ENCODE measurements at regions not wholly inside any gene's neighbourhood (a gene's known extent, or its start where the extent isn't known, plus 50 kb on each side); places are given as distances from the start of the nearest gene placed in this dataset.

- WGBS, 2 donors: 96 to 97% methylated on average over 1 of the region's 1 CpG
- Histone ChIP-seq H3K27ac (no peak overlapping the region), H3K36me3 (no peaks in the 10 kb centered on the region), H3K9me3 (no peaks in the 10 kb centered on the region), H3K27me3 (no peaks in the 10 kb centered on the region), H3K4me1 (no peaks in the 10 kb centered on the region), H3K4me3 (replicated peaks in 1 of 3) (no peak overlapping the region)
- TF ChIP-seq, protein P1, sequence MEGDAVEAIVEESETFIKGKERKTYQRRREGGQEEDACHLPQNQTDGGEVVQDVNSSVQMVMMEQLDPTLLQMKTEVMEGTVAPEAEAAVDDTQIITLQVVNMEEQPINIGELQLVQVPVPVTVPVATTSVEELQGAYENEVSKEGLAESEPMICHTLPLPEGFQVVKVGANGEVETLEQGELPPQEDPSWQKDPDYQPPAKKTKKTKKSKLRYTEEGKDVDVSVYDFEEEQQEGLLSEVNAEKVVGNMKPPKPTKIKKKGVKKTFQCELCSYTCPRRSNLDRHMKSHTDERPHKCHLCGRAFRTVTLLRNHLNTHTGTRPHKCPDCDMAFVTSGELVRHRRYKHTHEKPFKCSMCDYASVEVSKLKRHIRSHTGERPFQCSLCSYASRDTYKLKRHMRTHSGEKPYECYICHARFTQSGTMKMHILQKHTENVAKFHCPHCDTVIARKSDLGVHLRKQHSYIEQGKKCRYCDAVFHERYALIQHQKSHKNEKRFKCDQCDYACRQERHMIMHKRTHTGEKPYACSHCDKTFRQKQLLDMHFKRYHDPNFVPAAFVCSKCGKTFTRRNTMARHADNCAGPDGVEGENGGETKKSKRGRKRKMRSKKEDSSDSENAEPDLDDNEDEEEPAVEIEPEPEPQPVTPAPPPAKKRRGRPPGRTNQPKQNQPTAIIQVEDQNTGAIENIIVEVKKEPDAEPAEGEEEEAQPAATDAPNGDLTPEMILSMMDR (IDR thresholded peaks at IDR 0.05): no peak
- no peak for TF ChIP-seq POLR2A (IDR thresholded peaks at IDR 0.05)
- no peak for DNase-seq
- intact Hi-C loops (cut with DNase I): no loop called here
These were observed 669.5 kb upstream of the TBX3 start for GRCh38 chr12:115353467-115353866.

DNA sequence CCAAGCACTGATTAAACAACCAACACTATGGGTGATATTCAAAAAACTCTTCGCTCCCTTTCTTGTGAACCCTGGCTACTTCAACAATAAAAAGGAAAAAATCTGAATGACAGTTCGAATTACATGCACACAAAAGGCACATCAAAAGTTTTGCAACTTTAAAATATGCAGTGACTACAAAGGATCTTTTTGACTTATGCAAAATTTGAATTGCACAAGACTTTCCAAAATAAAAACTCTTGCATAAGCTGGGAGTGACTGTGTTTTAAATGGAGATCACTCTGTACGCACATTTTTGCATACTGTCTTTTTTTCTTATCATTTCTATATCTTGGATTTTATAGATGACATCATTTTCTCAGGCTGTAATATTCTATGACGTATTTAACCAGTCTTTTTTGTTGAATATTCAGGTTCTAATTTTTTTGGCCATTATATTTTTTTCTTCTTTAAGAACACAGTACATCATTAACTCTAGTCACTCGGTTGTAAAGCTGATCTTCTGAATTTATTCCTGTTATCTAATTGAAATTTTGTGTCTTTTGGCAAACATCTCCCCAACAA is 667.6 kb upstream of the TBX3 start:
- intact Hi-C loops (cut with DNase I): no loop called here
- TF ChIP-seq, protein P1 (IDR thresholded peaks at IDR 0.05): no peak
- TF ChIP-seq POLR2A (IDR thresholded peaks at IDR 0.05): no peak
- H3K4me1 ChIP-seq: no peaks in the 10 kb centered on the region
- DNase-seq: no peak
- H3K27ac ChIP-seq: no peak overlapping the region
- no peaks in the 10 kb centered on the region for H3K36me3 ChIP-seq
- no peaks in the 10 kb centered on the region for H3K27me3 ChIP-seq
- 86 to 87% methylated on average over 5 of the region's 5 CpGs for WGBS, 2 donors
- H3K4me3 ChIP-seq (replicated peaks in 1 of 3): no peak overlapping the region
- H3K9me3 ChIP-seq: no peaks in the 10 kb centered on the region

DNA sequence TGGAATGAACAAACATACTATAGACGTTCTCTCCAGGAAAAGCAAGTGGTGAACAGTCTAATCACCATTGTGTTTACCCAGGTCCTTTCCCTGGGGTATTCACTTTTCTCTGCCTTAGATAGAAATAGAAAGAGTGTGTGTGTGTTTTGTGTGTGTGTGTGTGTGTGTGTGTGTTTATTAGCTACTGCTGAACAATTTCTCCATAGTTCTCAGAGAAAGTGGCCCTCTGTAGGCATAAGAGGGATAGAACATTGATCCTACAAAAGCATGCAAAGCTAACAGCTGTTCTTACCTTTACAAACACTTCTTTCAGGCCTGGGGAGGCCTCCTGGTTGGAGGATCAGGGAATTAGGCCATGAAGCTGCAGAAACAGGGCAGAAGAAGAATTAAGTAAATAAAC is 665.7 kb upstream of the TBX3 start:
- TF ChIP-seq POLR2A (IDR thresholded peaks at IDR 0.05): no peak
- TF ChIP-seq, protein P1 (IDR thresholded peaks at IDR 0.05): no peak
- Histone ChIP-seq H3K36me3 (no peaks in the 10 kb centered on the region), H3K4me1 (no peaks in the 10 kb centered on the region), H3K9me3 (no peaks in the 10 kb centered on the region), H3K27me3 (no peaks in the 10 kb centered on the region), H3K27ac (no peak overlapping the region), H3K4me3 (replicated peaks in 1 of 3) (no peak overlapping the region)
- 53 to 68% methylated on average over 1 of the region's 1 CpG for WGBS, 2 donors
- DNase-seq: no peak
- intact Hi-C loops (cut with DNase I): no loop called here

DNA sequence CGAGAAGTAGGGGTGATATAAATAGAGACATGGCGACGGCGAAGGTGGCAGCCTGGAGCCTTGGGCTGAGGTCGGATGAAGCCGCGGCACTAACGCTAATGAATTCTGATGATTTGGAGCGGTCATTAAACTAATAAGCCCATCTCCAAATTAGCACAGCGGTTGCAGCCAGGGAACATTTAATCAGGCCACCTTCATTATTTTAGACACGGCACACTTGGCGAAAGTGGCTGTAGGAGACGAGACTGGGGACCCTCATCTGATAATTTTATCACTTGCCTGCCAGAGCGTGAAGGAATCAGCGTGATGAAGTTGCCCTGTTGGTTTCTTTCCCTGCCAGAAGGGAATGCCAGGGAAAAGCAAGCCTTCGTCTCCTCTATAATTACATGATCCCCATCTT is 664.3 kb upstream of the TBX3 start:
- Histone ChIP-seq H3K9me3 (no peaks in the 10 kb centered on the region), H3K36me3 (no peaks in the 10 kb centered on the region), H3K4me3 (replicated peaks in 1 of 3) (no peak overlapping the region), H3K27ac (no peak overlapping the region), H3K27me3 (no peaks in the 10 kb centered on the region), H3K4me1 (no peaks in the 10 kb centered on the region)
- intact Hi-C loops (cut with DNase I): no loop called here
- DNase-seq: no peak
- WGBS, 2 donors: 90 to 91% methylated on average over 16 of the region's 16 CpGs
- no peak for TF ChIP-seq POLR2A (IDR thresholded peaks at IDR 0.05)
- TF ChIP-seq, protein P1 (IDR thresholded peaks at IDR 0.05): no peak

DNA sequence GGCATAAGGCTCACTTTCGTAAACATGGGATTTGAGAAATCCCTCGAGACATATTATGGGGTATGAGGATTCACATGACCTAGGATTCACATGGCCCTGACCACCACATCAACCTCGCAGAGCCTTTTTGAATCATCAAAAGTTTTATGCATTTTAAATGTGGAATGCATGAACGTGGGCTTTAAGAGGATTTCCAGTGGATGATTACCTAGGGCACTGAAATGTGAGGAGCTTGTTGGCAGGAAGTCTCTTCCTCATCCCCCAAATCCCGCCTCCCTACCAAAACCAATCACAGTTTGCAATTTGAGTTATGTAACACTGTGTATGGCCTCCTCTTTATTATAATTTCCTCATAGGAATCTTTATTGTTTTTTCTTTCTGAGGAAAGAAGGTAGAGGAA is 659.6 kb upstream of the TBX3 start:
- intact Hi-C loops (cut with DNase I): no loop called here
- Histone ChIP-seq H3K4me1 (no peaks in the 10 kb centered on the region), H3K27ac (no peak overlapping the region), H3K4me3 (replicated peaks in 1 of 3) (no peak overlapping the region), H3K9me3 (no peaks in the 10 kb centered on the region), H3K27me3 (no peaks in the 10 kb centered on the region), H3K36me3 (no peaks in the 10 kb centered on the region)
- WGBS, 2 donors: 87 to 88% methylated on average over 5 of the region's 5 CpGs
- no peak for DNase-seq
- TF ChIP-seq, protein P1 (IDR thresholded peaks at IDR 0.05): no peak
- no peak for TF ChIP-seq POLR2A (IDR thresholded peaks at IDR 0.05)

Data from thyroid gland (tissue), 4 donors.